MM.1S (cell line): ENCODE measurements at regions not wholly inside any gene's neighbourhood (a gene's known extent, or its start where the extent isn't known, plus 50 kb on each side); places are given as distances from the start of the nearest gene placed in this dataset.

Source experiments
- DNase-seq: peaks from one replicate; pipeline ENCODE4 v3.0.0-alpha.2; 2015
- H2AFZ ChIP-seq: fragments of 300-600 bp; sonication (generic); 2 replicates; pipeline ENCODE4 v1.6.0; 2016; ENCODE audit warnings: antibody characterized with exemption, low read length
- H3F3A ChIP-seq: fragments of 300-600 bp; sonication (generic); 2 replicates; pipeline ENCODE4 v1.6.1; 2016; ENCODE audit warnings: mild to moderate bottlenecking, antibody characterized with exemption, low read length, moderate library complexity, mixed read lengths; ENCODE audit not compliant: insufficient read depth
- H3K27ac ChIP-seq: fragments of 300-600 bp; sonication (generic); 2 replicates; pipeline ENCODE4 v1.5.1; 2016; ENCODE audit warnings: mild to moderate bottlenecking, low read length
- H3K27me3 ChIP-seq: fragments of 300-600 bp; sonication (generic); replicated peaks from 2 replicates; pipeline ENCODE4 v1.6.0; 2016; ENCODE audit warnings: low read length; ENCODE audit not compliant: insufficient read depth
- H3K36me3 ChIP-seq: fragments of 300-600 bp; sonication (generic); replicated peaks from 2 replicates; pipeline ENCODE4 v1.6.1; 2016; ENCODE audit warnings: mild to moderate bottlenecking, low read length, mixed read lengths; ENCODE audit not compliant: insufficient read depth
- H3K4me1 ChIP-seq: fragments of 300-600 bp; sonication (generic); 2 replicates; pipeline ENCODE4 v1.6.1; 2016; ENCODE audit warnings: low read length, mixed read lengths
- H3K4me2 ChIP-seq: fragments of 300-600 bp; sonication (generic); 2 replicates; pipeline ENCODE4 v1.6.0; 2016; ENCODE audit warnings: low read depth, low read length
- H3K4me3 ChIP-seq: fragments of 300-600 bp; sonication (generic); 2 replicates; pipeline ENCODE4 v1.5.1; 2016; ENCODE audit warnings: low read length, mixed read lengths
- H3K79me2 ChIP-seq: fragments of 300-600 bp; sonication (generic); 2 replicates; pipeline ENCODE4 v1.6.1; 2016; ENCODE audit warnings: mixed run types, low read length, mixed read lengths
- H3K9ac ChIP-seq: fragments of 300-600 bp; sonication (generic); 2 replicates; pipeline ENCODE4 v1.6.1; 2016; ENCODE audit warnings: low read length, mixed read lengths
- H3K9me2 ChIP-seq: fragments of 300-600 bp; sonication (generic); replicated peaks from 2 replicates; pipeline ENCODE4 v1.6.1; 2016; ENCODE audit warnings: mild to moderate bottlenecking, low read length, mixed read lengths; ENCODE audit not compliant: insufficient read depth
- H3K9me3 ChIP-seq: fragments of 300-600 bp; sonication (generic); replicated peaks from 2 replicates; pipeline ENCODE4 v1.6.1; 2016; ENCODE audit warnings: mild to moderate bottlenecking, low read length, mixed read lengths; ENCODE audit not compliant: insufficient read depth
- H4K20me1 ChIP-seq: fragments of 300-600 bp; sonication (generic); 2 replicates; pipeline ENCODE4 v1.6.1; 2016; ENCODE audit warnings: mild to moderate bottlenecking, low read length, moderate library complexity, mixed read lengths; ENCODE audit not compliant: insufficient read depth
- EZH2 ChIP-seq: fragments of 300-600 bp; sonication (generic); optimal IDR thresholded peaks from 2 replicates; pipeline ENCODE3; 2017; ENCODE audit warnings: low read depth, mild to moderate bottlenecking, antibody characterized with exemption, low read length, mixed read lengths
- EZH2phosphoT487 ChIP-seq: fragments of 300-600 bp; sonication (generic); IDR thresholded peaks from 2 replicates; pipeline ENCODE4 v1.6.1; 2018; ENCODE audit warnings: antibody characterized with exemption, low read length
- TF ChIP-seq, protein P1 (sequence below): fragments of 300-600 bp; sonication (generic); IDR thresholded peaks from 2 replicates; pipeline ENCODE4 v1.5.1; 2016; ENCODE audit warnings: antibody characterized with exemption, low read length, mixed read lengths

DNA sequence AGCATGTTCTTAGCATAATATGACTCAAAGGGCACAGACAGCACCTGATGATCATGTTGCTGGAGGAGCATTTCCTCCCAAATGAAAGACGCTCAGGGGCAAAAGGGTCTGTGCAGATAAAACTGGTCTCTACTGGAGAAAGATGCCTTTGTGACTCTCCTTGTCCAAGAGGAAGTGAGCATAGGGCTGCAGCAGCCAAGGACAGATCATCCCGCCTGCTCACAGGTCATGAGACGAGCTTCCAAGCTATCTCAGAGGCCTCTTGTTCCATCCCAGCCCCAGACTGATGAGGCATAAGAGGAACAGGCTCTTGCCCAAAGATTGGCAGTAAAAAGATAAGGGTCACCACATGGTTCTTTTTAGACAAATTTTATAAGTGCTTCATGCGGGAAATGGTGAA, 141.8 kb downstream of the KATNIP start:
- Histone ChIP-seq H3F3A (no peaks in the 10 kb centered on the region), H3K9me3 (no peaks in the 10 kb centered on the region), H3K9me2 (no peaks in the 10 kb centered on the region), H3K4me1 (no peaks in the 10 kb centered on the region), H3K27ac (no peak overlapping the region), H3K9ac (no peak overlapping the region), H3K27me3 (no peaks in the 10 kb centered on the region), H3K4me3 (no peak overlapping the region), H4K20me1 (no peaks in the 10 kb centered on the region), H3K4me2 (no peak overlapping the region), H3K36me3 (no peaks in the 10 kb centered on the region), H3K79me2 (no peaks in the 10 kb centered on the region), H2AFZ (no peak overlapping the region)
- no peak for TF ChIP-seq EZH2phosphoT487
- no peak for TF ChIP-seq EZH2
- TF ChIP-seq, protein P1, sequence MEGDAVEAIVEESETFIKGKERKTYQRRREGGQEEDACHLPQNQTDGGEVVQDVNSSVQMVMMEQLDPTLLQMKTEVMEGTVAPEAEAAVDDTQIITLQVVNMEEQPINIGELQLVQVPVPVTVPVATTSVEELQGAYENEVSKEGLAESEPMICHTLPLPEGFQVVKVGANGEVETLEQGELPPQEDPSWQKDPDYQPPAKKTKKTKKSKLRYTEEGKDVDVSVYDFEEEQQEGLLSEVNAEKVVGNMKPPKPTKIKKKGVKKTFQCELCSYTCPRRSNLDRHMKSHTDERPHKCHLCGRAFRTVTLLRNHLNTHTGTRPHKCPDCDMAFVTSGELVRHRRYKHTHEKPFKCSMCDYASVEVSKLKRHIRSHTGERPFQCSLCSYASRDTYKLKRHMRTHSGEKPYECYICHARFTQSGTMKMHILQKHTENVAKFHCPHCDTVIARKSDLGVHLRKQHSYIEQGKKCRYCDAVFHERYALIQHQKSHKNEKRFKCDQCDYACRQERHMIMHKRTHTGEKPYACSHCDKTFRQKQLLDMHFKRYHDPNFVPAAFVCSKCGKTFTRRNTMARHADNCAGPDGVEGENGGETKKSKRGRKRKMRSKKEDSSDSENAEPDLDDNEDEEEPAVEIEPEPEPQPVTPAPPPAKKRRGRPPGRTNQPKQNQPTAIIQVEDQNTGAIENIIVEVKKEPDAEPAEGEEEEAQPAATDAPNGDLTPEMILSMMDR: no peak
- no peak for DNase-seq

- Histone ChIP-seq H3F3A (no peaks in the 10 kb centered on the region), H3K36me3 (no peaks in the 10 kb centered on the region), H3K4me2 (no peak overlapping the region), H3K9me3 (no peaks in the 10 kb centered on the region), H3K9ac (no peak overlapping the region), H2AFZ (no peak overlapping the region), H3K79me2 (no peaks in the 10 kb centered on the region), H3K4me3 (no peak overlapping the region), H3K27ac (no peak overlapping the region), H3K4me1 (no peaks in the 10 kb centered on the region), H3K27me3 (no peaks in the 10 kb centered on the region), H3K9me2 (no peaks in the 10 kb centered on the region), H4K20me1 (no peaks in the 10 kb centered on the region)
- DNase-seq: no peak
- TF ChIP-seq EZH2phosphoT487: no peak
- TF ChIP-seq EZH2: no peak
- TF ChIP-seq, protein P1: no peak
Observed at GRCh38 chr16:27692576-27692975, 142.6 kb downstream of the KATNIP start.

- no peak overlapping the region for H3K4me3 ChIP-seq
- H3K36me3 ChIP-seq: no peaks in the 10 kb centered on the region
- no peaks in the 10 kb centered on the region for H4K20me1 ChIP-seq
- H3K9me2 ChIP-seq: no peaks in the 10 kb centered on the region
- H3K27ac ChIP-seq: no peak overlapping the region
- TF ChIP-seq, protein P1: no peak
- TF ChIP-seq EZH2phosphoT487 (no peak), EZH2 (no peak)
- H3F3A ChIP-seq: no peaks in the 10 kb centered on the region
- no peak overlapping the region for H3K9ac ChIP-seq
- no peaks in the 10 kb centered on the region for H3K27me3 ChIP-seq
- DNase-seq: no peak
- no peaks in the 10 kb centered on the region for H3K79me2 ChIP-seq
- H3K9me3 ChIP-seq: no peaks in the 10 kb centered on the region
- no peaks in the 10 kb centered on the region for H3K4me1 ChIP-seq
- no peak overlapping the region for H3K4me2 ChIP-seq
- H2AFZ ChIP-seq: no peak overlapping the region
Observed at GRCh38 chr16:27695161-27695560, 145.2 kb downstream of the KATNIP start.
